Cardiac septum (tissue), 1 donor: ENCODE measurements at regions not wholly inside any gene's neighbourhood (a gene's known extent, or its start where the extent isn't known, plus 50 kb on each side); places are given as distances from the start of the nearest gene placed in this dataset.

Experiments used
- DNase-seq: peaks from one replicate; pipeline ENCODE4 v3.0.0-alpha.2; 2020; ENCODE audit warnings: low spot score
- intact Hi-C: fragments of 100-400 bp; cut with DNase I; formaldehyde crosslinking; loops from one replicate; pipeline ENCODE4 v1.14.0; 2022
- donor health status: DM: no; HTN: no; CAD: no.

- intact Hi-C loops, result no loop called here
These were observed 193.9 kb downstream of the FIGN start for GRCh38 chr2:163541943-163542342.

GRCh38 chr2:163541495-163541894 lies 194.3 kb downstream of the FIGN start:
- intact Hi-C loops, result no loop called here
- no peak for DNase-seq

More at GRCh38 chr2:163541943-163542342, 193.9 kb downstream of the FIGN start:
- DNase-seq, result no peak

GRCh38 chr2:163528640-163529217 lies 207.1 kb downstream of the FIGN start:
- intact Hi-C loops, result no loop called here
- no peak for DNase-seq

- DNase-seq, result no peak
- intact Hi-C loops, result no loop called here
These were observed 208.4 kb downstream of the FIGN start for GRCh38 chr2:163527381-163527780.

- DNase-seq, result no peak
- intact Hi-C loops, result no loop called here
These were observed 217.0 kb downstream of the FIGN start for GRCh38 chr2:163518762-163519161.

- DNase-seq, result no peak
- intact Hi-C loops, result no loop called here
These were observed 220.0 kb downstream of the FIGN start for GRCh38 chr2:163515836-163516235.

- intact Hi-C loops, result no loop called here
- no peak for DNase-seq
These were observed 230.5 kb downstream of the FIGN start for GRCh38 chr2:163505281-163505680.

GRCh38 chr2:163493359-163494298 lies 242.2 kb downstream of the FIGN start:
- intact Hi-C loops, result no loop called here
- no peak for DNase-seq

- DNase-seq, result no peak
- intact Hi-C loops, result no loop called here
These were observed 244.0 kb downstream of the FIGN start for GRCh38 chr2:163491850-163492249.

- intact Hi-C loops, result no loop called here
- DNase-seq, result no peak
These were observed 245.5 kb downstream of the FIGN start for GRCh38 chr2:163490281-163490680.

GRCh38 chr2:163481515-163481914 lies 254.3 kb downstream of the FIGN start:
- intact Hi-C loops, result no loop called here
- DNase-seq, result no peak

GRCh38 chr2:163479599-163479998 lies 256.2 kb downstream of the FIGN start:
- no peak for DNase-seq
- intact Hi-C loops, result loop anchor here (10.0 kb wide), 1 partner anchor 395 kb away; no protein-coding TSS in a partner anchor

- intact Hi-C loops, result loop anchor here (10.0 kb wide), 1 partner anchor 399 kb away; no protein-coding TSS in a partner anchor
- DNase-seq, result no peak
These were observed 260.0 kb downstream of the FIGN start for GRCh38 chr2:163475815-163476214.

- intact Hi-C loops, result loop anchor here (5.0 to 10.0 kb wide), 2 partner anchors 262 to 400 kb away; partner anchors contain the start of gene FIGN
These were observed 260.9 kb downstream of the FIGN start for GRCh38 chr2:163474889-163475288.

GRCh38 chr2:163474319-163474744 lies 261.5 kb downstream of the FIGN start:
- intact Hi-C loops, result loop anchor here (5.0 to 10.0 kb wide), 2 partner anchors 263 to 400 kb away; partner anchors contain the start of gene FIGN
- DNase-seq, result no peak

More at GRCh38 chr2:163474889-163475288, 260.9 kb downstream of the FIGN start:
- no peak for DNase-seq

GRCh38 chr2:163471947-163472346 lies 263.9 kb downstream of the FIGN start:
- intact Hi-C loops, result loop anchor here (5.0 to 10.0 kb wide), 2 partner anchors 265 to 403 kb away; partner anchors contain the start of gene FIGN
- no peak for DNase-seq

- intact Hi-C loops, result loop anchor here (5.0 kb wide), 1 partner anchor 122 kb away; no protein-coding TSS in a partner anchor
- DNase-seq, result no peak
These were observed 266.2 kb downstream of the FIGN start for GRCh38 chr2:163469561-163469962.

GRCh38 chr2:163467251-163467630 lies 268.6 kb downstream of the FIGN start:
- DNase-seq, result no peak
- intact Hi-C loops, result loop anchor here (5.0 kb wide), 1 partner anchor 120 kb away; no protein-coding TSS in a partner anchor

- intact Hi-C loops, result loop anchor here (5.0 kb wide), 1 partner anchor 119 kb away; no protein-coding TSS in a partner anchor
- DNase-seq, result no peak
These were observed 269.2 kb downstream of the FIGN start for GRCh38 chr2:163466331-163467250.
